Loucy (cell line): ENCODE measurements at regions not wholly inside any gene's neighbourhood (a gene's known extent, or its start where the extent isn't known, plus 50 kb on each side); places are given as distances from the start of the nearest gene placed in this dataset.

Experiments used
- EZH2phosphoT487 ChIP-seq: fragments of 200-600 bp; IDR thresholded peaks from 2 replicates; pipeline ENCODE4 v1.6.1; 2018; ENCODE audit warnings: antibody characterized with exemption, mild to moderate bottlenecking, moderate library complexity, borderline replicate concordance
- TF ChIP-seq, protein P1 (sequence below): fragments of 200-600 bp; sonication (generic); conservative IDR thresholded peaks from 2 replicates; pipeline ENCODE4 v1.5.1; 2014; ENCODE audit warnings: mild to moderate bottlenecking, antibody characterized with exemption, low read length

DNA sequence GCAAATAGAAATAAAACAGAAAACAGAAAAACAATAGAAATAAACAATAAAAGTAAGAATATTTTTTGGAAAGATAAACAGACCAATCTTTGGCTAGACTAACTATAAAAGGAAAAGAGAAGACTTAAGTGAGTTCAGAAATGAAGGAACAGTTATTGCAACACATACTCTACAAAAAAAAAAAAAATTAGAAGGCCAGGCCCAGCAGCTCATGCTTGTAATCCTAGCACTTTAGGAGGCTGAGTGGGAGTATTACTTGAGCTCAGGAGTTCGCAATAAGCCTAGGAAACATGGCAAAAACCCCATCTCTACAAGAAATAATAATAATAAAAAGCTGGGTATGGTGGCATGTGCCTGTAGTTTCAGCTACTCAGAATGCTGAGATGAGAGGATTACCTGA lies 336.7 kb downstream of the DTHD1 start:
- TF ChIP-seq, protein P1, sequence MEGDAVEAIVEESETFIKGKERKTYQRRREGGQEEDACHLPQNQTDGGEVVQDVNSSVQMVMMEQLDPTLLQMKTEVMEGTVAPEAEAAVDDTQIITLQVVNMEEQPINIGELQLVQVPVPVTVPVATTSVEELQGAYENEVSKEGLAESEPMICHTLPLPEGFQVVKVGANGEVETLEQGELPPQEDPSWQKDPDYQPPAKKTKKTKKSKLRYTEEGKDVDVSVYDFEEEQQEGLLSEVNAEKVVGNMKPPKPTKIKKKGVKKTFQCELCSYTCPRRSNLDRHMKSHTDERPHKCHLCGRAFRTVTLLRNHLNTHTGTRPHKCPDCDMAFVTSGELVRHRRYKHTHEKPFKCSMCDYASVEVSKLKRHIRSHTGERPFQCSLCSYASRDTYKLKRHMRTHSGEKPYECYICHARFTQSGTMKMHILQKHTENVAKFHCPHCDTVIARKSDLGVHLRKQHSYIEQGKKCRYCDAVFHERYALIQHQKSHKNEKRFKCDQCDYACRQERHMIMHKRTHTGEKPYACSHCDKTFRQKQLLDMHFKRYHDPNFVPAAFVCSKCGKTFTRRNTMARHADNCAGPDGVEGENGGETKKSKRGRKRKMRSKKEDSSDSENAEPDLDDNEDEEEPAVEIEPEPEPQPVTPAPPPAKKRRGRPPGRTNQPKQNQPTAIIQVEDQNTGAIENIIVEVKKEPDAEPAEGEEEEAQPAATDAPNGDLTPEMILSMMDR: no peak
- TF ChIP-seq EZH2phosphoT487: no peak
